GM12875 (cell line): ENCODE measurements at regions not wholly inside any gene's neighbourhood (a gene's known extent, or its start where the extent isn't known, plus 50 kb on each side); places are given as distances from the start of the nearest gene placed in this dataset.
"Not testable (repeated sequence)": the region's sequence is repeated elsewhere in the genome, so short reads cannot be mapped to it uniquely, and the experiment has no call there.

Experiments
- H3K4me3 ChIP-seq: one replicate; pipeline ENCODE4 v1.5.1; 2011; ENCODE audit warnings: low read depth, low read length, control low read depth
- CTCF ChIP-seq: IDR thresholded peaks from 2 replicates; pipeline ENCODE4 v1.5.1; 2011; ENCODE audit warnings: low read depth, mild to moderate bottlenecking, control low read depth, inconsistent platforms, low read length, moderate library complexity, borderline replicate concordance; ENCODE audit not compliant: insufficient read depth

GRCh38 chr1:208979776-208980175, 603.7 kb upstream of the CAMK1G start:
- no peak for TF ChIP-seq CTCF
- no peak overlapping the region for H3K4me3 ChIP-seq

GRCh38 chr1:208980605-208981004, 602.9 kb upstream of the CAMK1G start:
- no peak for TF ChIP-seq CTCF
- H3K4me3 ChIP-seq, result no peak overlapping the region

GRCh38 chr1:208985231-208985630, 598.3 kb upstream of the CAMK1G start:
- H3K4me3 ChIP-seq, result no peak overlapping the region
- TF ChIP-seq CTCF, result no peak

- H3K4me3 ChIP-seq, result no peak overlapping the region
- TF ChIP-seq CTCF, result no peak
These were observed 594.7 kb upstream of the CAMK1G start for GRCh38 chr1:208988811-208989222.

- TF ChIP-seq CTCF, result no peak
- no peak overlapping the region for H3K4me3 ChIP-seq
These were observed 593.1 kb upstream of the CAMK1G start for GRCh38 chr1:208990456-208990855.

GRCh38 chr1:208997053-208997452, 586.5 kb upstream of the CAMK1G start:
- not testable (repeated sequence) for H3K4me3 ChIP-seq

- TF ChIP-seq CTCF, result 0 out of 2 replicates have a peak, but pooled peaks have one; percentile 22
- no peak overlapping the region for H3K4me3 ChIP-seq
These were observed 585.7 kb upstream of the CAMK1G start for GRCh38 chr1:208997726-208998312.

- no peak for TF ChIP-seq CTCF
- no peak overlapping the region for H3K4me3 ChIP-seq
These were observed 574.9 kb upstream of the CAMK1G start for GRCh38 chr1:209008586-209008985.
